ENCODE measurements at regions not wholly inside any gene's neighbourhood (a gene's known extent, or its start where the extent isn't known, plus 50 kb on each side); places are given as distances from the start of the nearest gene placed in this dataset.
"Not testable (repeated sequence)": the region's sequence is repeated elsewhere in the genome, so short reads cannot be mapped to it uniquely, and the experiment has no call there.

- not testable (repeated sequence) for DNase-seq (ENCODE audit: low read depth in 2 of 2)
Observed at GRCh38 chr1:221966888-221967287, 225.0 kb upstream of the DUSP10 start.

DNA sequence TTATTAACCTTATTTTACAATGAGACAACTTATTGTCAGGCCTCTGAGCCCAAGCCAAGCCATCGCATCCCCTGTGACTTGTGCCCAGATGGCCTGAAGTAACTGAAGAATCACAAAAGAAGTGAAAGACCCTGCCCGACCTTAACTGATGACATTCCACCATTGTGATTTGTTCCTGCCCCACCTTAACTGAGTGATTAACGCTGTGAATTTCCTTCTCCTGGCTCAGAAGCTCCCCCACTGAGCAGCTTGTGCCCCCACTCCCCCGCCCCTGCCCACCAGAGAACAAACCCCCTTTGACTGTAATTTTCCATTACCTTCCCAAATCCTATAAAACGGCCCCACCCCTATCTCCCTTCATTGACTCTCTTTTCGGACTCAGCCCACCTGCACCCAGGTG is 224.0 kb upstream of the DUSP10 start:
- DNase-seq (ENCODE audit: low read depth in 2 of 2) = not testable (repeated sequence)

DNA sequence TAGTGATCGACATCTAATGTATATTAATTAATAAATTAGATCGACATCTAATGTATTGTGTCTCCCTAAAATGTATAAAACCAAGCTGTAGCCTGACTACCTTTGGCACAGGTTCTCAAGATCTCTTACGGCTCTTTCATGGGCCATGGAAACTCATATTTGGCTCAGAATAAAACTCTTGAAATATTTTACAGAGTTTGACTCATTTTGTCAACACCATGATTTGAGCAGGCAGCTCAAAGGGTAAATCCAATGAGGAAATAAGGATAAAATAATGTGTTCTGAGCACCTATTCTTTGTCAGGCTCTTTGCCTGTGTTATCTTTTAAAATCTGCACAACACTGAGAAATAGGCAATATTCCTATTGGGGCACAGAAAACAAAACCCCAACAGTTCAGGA is 223.4 kb upstream of the DUSP10 start:
- DNase-seq (ENCODE audit: low read depth in 2 of 2) = no peak

DNA sequence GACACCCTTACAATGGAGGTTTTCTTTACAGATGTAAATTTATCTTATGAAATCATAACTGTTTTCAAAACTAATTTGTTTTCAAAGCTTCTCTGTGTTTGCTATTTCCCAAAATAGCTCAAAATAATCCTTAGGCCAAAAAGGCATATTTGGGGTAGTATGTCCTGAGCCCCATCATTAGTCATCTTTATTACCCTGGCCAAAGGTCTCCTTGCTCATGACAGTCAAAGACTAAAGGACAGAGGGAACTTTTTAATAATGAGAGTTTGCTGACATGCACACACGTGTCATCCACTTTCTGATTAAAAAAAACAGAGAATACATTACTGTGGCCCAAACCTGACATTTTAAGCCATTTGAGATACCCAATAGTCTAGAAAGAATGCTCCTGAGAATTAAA is 221.9 kb upstream of the DUSP10 start:
- no peak for DNase-seq (ENCODE audit: low read depth in 2 of 2)

DNA sequence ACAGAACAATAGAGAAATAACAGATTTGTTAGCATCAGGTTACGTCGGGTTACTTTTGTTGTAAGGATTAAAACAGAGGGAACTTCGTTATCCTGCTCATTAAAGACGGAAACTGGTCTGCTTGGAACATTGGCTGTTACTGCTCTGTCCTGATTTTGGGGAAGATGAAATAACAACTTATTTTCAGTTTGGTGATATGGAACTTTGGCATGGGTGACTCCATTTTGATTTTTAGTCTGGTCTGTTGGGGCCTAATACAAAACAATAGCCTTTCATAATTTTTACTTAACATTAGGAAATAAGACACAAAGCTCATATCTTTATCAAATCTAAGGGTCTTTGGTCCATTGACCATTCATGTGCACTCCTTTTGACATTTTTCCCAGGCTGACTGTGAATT is 220.5 kb upstream of the DUSP10 start:
- no peak for DNase-seq (ENCODE audit: low read depth in 2 of 2)

DNA sequence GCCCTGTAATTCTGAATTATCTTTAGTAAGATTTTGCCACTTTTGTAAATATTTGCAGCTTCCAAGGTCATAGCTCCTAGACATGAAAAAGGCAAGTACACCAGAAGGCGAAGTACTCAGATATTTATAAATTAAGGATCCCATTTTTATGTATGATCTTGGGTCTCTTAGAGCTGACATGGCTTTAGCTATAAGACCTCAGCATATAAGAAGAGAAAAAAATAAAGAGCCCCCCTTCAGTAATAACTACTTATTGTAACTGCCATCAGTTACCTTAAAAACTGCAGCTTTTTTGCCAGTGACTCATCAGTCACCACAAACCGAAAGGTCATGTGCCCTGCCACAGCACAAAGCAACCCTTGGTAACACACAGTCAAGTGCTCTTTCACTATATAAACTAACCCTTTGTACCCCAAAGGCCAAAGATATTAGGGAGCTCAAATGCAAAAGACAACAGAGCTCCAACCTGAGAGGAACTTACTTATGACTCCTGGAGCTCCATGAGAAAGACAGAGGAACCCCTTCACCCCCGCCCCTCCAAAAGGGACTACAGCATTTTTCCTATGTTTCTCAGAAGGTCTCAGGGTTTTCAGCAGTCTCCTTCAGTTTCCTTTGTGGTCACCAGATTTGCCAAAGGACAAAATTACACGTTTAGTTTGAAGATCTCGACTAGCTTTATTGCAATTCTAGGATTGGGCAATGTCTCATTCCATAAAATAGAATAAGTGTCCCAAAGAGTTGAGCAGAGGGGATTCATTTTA is 219.8 kb upstream of the DUSP10 start:
- no peak for DNase-seq (ENCODE audit: low read depth in 2 of 2)

GRCh38 chr1:221958161-221958562 is 216.3 kb upstream of the DUSP10 start:
- DNase-seq (ENCODE audit: low read depth in 2 of 2) = not testable (repeated sequence)

DNA sequence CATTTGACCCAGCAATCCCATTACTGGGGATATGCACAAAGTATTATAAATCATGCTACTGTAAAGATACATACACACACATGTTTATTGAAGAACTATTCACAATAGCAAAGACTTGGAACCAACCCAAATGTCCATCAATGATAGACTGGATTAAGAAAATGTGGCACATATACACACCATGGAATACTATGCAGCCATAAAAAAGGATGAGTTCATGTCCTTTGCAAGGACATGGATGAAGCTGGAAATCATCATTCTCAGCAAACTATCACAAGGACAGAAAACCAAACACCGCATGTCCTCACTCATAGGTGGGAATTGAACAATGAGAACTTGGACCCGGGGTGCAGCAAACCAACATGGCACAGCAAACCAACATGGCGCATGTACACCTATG is 215.5 kb upstream of the DUSP10 start:
- not testable (repeated sequence) for DNase-seq (ENCODE audit: low read depth in 2 of 2)

DNA sequence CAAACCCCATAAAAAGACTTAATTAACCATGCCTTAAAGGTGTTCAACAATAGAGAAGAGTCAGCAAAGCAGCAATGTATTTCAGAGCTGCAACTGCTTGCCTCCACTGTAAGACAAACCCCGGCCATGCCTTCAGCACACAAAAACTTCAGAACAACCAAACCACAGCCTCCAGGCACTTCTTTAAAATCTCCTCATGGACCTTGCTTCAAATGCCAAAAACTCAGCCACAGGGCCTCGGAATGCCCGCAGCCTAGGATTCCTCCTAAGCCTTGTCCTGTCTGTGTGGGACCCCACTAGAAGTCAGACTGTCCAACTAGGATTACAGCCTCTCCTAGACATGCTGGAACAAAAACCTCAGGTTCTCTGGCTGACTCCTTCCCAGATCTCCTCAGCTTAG is 208.1 kb upstream of the DUSP10 start:
- no peak for DNase-seq (ENCODE audit: low read depth in 2 of 2)

GRCh38 chr1:221948459-221948858 is 206.6 kb upstream of the DUSP10 start:
- no peak for DNase-seq (ENCODE audit: low read depth in 2 of 2)

- DNase-seq (ENCODE audit: low read depth in 2 of 2) = no peak
Observed at GRCh38 chr1:221947731-221948130, 205.8 kb upstream of the DUSP10 start.

- DNase-seq (ENCODE audit: low read depth in 2 of 2) = no peak
Observed at GRCh38 chr1:221946768-221947167, 204.9 kb upstream of the DUSP10 start.

DNA sequence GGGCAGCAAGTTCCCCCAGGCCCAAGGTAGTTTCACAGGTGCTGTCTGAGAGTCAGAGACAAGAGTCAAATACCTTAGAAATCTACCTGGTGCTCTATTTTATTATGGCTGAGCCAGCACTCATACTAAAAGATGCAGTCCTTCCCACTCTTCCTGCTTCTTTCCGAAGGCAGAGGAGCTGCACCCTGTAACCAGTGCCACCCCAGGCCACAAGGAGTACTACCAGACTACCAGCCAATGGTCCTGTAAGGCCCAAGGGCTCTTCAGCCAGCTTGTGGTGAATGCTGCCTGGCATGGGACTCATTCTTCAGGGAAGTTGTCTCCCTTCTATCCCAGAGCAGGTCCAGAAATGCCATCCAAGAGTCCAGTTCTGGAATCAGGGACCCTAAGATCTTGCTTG is 203.8 kb upstream of the DUSP10 start:
- DNase-seq (ENCODE audit: low read depth in 2 of 2) = no peak

DNA sequence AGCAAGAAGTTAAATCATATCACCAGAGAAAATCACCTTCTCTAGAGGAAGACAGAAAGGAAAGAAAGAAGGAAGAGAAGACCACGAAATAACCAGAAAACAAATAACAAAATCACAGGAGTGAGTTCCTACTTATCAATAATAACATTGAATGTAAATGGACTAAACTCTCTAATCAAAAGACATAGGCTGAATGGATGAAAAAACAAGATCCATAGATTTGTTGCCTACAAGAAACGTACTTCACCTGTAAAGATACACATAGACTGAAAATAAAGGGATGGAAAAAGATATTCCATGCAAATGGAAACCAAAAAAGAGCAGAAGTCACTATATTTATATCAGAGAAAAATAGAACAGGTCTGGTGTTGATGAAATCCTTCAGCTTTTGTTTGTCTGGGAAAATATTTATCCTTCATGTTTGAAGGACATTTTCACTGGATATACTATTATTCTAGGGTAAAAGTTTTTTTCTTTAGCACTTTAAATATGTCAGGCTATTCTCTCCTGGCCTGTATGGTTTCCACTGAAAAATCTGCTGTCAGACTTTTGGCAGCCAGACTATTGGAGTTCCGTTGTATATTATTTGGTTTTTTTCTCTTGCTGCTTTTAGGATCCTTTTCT is 202.5 kb upstream of the DUSP10 start:
- DNase-seq (ENCODE audit: low read depth in 2 of 2) = no peak

- DNase-seq (ENCODE audit: low read depth in 2 of 2) = no peak
Observed at GRCh38 chr1:221940631-221941030, 198.7 kb upstream of the DUSP10 start.

DNA sequence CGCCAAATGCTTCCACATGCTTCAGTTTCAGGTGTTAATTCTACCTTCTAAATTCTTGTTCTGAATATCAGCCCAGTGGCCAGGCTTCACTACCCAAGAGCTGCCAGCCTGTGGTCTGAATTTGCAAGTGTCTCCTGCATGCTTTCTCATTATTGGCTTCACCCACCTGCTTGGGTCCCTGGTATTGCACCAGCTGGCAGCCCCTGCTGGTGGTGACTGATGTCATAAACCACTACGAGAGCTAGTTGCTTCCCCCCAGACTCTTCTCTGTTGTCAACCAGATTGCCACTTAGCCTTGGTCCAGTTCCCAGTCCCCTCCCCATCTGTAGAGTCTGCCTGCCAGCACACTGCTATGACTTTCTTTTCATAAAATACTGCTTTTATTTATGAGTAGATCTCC is 197.7 kb upstream of the DUSP10 start:
- no peak for DNase-seq (ENCODE audit: low read depth in 2 of 2)

DNA sequence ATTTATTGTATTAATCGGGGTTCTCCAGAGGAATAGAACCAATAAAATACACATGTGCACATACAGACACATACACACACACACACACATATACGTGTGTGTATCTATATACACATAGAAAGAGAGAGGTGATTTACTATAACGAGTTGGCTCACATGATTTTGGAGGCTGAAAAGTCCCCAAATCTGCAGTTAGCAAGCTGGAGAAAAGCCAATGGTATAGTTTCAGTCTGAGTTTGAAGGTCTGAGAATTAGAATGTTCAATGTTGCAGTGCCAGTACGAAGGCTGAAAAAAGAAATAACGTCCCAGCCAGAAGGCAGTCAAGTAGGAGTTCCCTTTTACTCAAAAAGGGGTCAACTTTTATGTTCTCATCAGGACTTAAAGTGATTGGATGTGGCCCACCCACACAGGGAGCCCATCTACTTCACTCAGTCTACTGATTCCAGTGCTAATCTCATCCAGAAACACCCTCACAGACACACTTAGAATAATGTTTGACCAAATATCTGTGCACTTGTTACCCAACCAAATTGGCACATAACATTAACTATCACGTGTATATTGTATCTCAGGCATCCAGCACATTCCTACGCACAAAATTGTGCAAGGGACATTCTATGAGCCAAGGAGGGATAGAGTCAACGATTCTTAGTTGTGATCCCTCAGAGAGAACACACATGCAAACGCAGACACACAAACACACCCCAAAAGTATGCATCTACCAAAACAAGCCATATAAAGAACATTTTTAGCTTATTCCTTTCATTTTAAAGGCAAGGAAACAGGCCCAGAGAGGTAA is 195.5 kb upstream of the DUSP10 start:
- DNase-seq (ENCODE audit: low read depth in 2 of 2) = no peak

DNA sequence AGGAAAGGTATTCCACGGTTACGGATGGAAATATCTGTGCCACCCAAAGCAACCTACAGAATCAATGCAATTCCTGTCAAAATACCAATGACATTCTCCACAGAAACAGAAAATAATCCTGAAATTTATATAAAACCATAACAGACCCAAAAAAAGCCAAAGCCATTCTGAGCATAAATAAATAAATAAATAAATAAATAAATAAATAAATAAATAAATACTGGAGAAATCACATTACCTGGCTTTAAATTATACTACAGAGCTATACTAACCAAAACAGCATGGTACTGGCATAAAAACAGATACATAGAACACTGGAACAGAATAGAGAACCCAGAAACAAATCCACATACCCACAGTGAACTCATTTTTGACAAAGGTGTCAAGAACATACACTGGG is 191.9 kb upstream of the DUSP10 start:
- no peak for DNase-seq (ENCODE audit: low read depth in 2 of 2)

DNA sequence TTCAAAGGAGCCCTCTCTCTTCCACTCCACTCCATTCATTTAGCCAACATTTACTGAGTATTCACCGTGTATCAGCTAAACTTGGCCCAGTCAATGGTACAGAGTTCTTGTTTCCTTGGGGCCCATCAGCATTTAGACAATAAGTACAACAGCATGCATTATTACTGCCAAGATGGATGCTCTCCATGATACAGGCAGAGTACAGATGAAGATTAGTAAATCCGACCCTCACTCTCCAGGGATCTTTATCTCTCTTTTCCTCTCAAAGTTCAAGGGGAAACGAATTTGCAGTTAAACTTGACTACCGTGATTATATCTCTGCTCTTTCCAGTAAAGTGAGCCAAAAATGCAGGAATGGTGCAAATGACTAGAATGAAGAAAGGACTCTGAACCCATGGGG is 184.6 kb upstream of the DUSP10 start:
- DNase-seq (ENCODE audit: low read depth in 2 of 2) = no peak

DNA sequence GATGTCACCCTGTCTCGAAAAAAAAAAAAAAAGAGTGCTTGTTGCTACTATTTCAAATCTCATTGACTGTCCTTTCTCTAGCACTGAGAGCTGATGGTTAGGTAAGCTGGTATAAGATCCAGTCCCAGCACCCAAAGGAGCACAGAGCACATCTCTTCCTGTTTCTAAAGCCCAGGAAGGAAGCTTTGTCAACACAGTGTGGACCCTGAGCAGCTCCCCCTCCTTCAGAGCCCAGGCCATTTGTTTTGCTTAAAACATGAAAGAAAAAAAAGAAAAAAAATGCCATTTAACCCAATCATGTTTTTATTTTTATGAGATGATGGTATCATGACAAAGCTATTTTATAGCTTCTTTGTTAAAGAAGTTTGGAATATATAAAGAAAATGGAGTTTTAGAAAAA is 184.1 kb upstream of the DUSP10 start:
- DNase-seq (ENCODE audit: low read depth in 2 of 2) = no peak

GRCh38 chr1:221923929-221924598 is 182.2 kb upstream of the DUSP10 start:
- DNase-seq (ENCODE audit: low read depth in 2 of 2) = peak; percentile 15 to 32

GRCh38 chr1:221921936-221922335 is 180.0 kb upstream of the DUSP10 start:
- no peak for DNase-seq (ENCODE audit: low read depth in 2 of 2)

All from fibroblast of skin of left biceps (primary cell).